Caki2 (cell line): ENCODE measurements at regions not wholly inside any gene's neighbourhood (a gene's known extent, or its start where the extent isn't known, plus 50 kb on each side); places are given as distances from the start of the nearest gene placed in this dataset.
A peak's percentile ranks its signal among the peaks of the same experiment; 100 is the strongest.

ENCODE experiments used
- DNase-seq: peaks from one replicate; pipeline ENCODE4 v3.0.0-alpha.2; 2015; ENCODE audit warnings: low read depth
- in situ Hi-C: cut with HindIII; loops from 2 replicates; pipeline ENCODE4 v1.10.0; 2016; ENCODE audit warnings: low sequenced_read_pairs, low pct_unique_long_range_greater_than_20kb, mixed read lengths

GRCh38 chrX:68945081-68945602 lies 116.3 kb downstream of the EFNB1 start:
- DNase-seq, result no peak
- in situ Hi-C loops, result no loop called here

- no peak for DNase-seq
- in situ Hi-C loops, result no loop called here
Observed at GRCh38 chrX:68944211-68944610, 115.4 kb downstream of the EFNB1 start.

GRCh38 chrX:68942840-68943239 lies 114.0 kb downstream of the EFNB1 start:
- no peak for DNase-seq
- in situ Hi-C loops, result no loop called here

GRCh38 chrX:68942104-68942503 lies 113.3 kb downstream of the EFNB1 start:
- no peak for DNase-seq
- in situ Hi-C loops, result no loop called here

- in situ Hi-C loops, result no loop called here
- no peak for DNase-seq
Observed at GRCh38 chrX:68941385-68941952, 112.6 kb downstream of the EFNB1 start.

GRCh38 chrX:68940601-68941000 lies 111.8 kb downstream of the EFNB1 start:
- in situ Hi-C loops, result no loop called here

GRCh38 chrX:68939868-68940267 lies 111.0 kb downstream of the EFNB1 start:
- in situ Hi-C loops, result no loop called here
- DNase-seq, result no peak

More at GRCh38 chrX:68940601-68941000, 111.8 kb downstream of the EFNB1 start:
- no peak for DNase-seq

- DNase-seq, result no peak
- in situ Hi-C loops, result no loop called here
Observed at GRCh38 chrX:68938244-68939004, 109.6 kb downstream of the EFNB1 start.

GRCh38 chrX:68937581-68937980 lies 108.8 kb downstream of the EFNB1 start:
- no peak for DNase-seq
- in situ Hi-C loops, result no loop called here

GRCh38 chrX:68936608-68937007 lies 107.8 kb downstream of the EFNB1 start:
- DNase-seq, result peak; percentile 1
- in situ Hi-C loops, result no loop called here

GRCh38 chrX:68936126-68936525 lies 107.3 kb downstream of the EFNB1 start:
- in situ Hi-C loops, result no loop called here
- DNase-seq, result no peak

- no peak for DNase-seq
- in situ Hi-C loops, result no loop called here
Observed at GRCh38 chrX:68935362-68935761, 106.5 kb downstream of the EFNB1 start.

- no peak for DNase-seq
- in situ Hi-C loops, result no loop called here
Observed at GRCh38 chrX:68934922-68935321, 106.1 kb downstream of the EFNB1 start.

- in situ Hi-C loops, result no loop called here
- DNase-seq, result no peak
Observed at GRCh38 chrX:68934421-68934820, 105.6 kb downstream of the EFNB1 start.

GRCh38 chrX:68932611-68933010 lies 103.8 kb downstream of the EFNB1 start:
- in situ Hi-C loops, result no loop called here
- no peak for DNase-seq

- in situ Hi-C loops, result no loop called here
- DNase-seq, result no peak
Observed at GRCh38 chrX:68931345-68931744, 102.5 kb downstream of the EFNB1 start.

GRCh38 chrX:68930542-68931317 lies 101.9 kb downstream of the EFNB1 start:
- no peak for DNase-seq
- in situ Hi-C loops, result no loop called here

- DNase-seq, result no peak
- in situ Hi-C loops, result no loop called here
Observed at GRCh38 chrX:68929332-68930150, 100.7 kb downstream of the EFNB1 start.
